BE2C (cell line): ENCODE measurements at regions not wholly inside any gene's neighbourhood (a gene's known extent, or its start where the extent isn't known, plus 50 kb on each side); places are given as distances from the start of the nearest gene placed in this dataset.

Experiments
- DNase-seq: peaks from one replicate; pipeline ENCODE4 v3.0.0-alpha.2; 2020
- H3K27me3 ChIP-seq: fragments of 250-450 bp; sonication (Bioruptor Pico); 2 replicates; pipeline ENCODE4 v1.5.1; 2020; ENCODE audit warnings: mild to moderate bottlenecking
- H3K36me3 ChIP-seq: fragments of 250-450 bp; sonication (Bioruptor Pico); 2 replicates; pipeline ENCODE4 v1.5.1; 2020; ENCODE audit warnings: mild to moderate bottlenecking
- H3K4me1 ChIP-seq: fragments of 250-450 bp; sonication (Bioruptor Pico); 2 replicates; pipeline ENCODE4 v1.5.1; 2020
- H3K4me3 ChIP-seq: 2 replicates; pipeline ENCODE4 v1.5.1; 2011; ENCODE audit warnings: low read depth, low read length
- H3K9me3 ChIP-seq: fragments of 250-450 bp; sonication (Bioruptor Pico); 2 replicates; pipeline ENCODE4 v1.5.1; 2020
- CTCF ChIP-seq: IDR thresholded peaks from 2 replicates; pipeline ENCODE4 v1.5.1; 2012; ENCODE audit warnings: mild to moderate bottlenecking, low read depth, low read length

- no peaks in the 10 kb centered on the region for H3K4me1 ChIP-seq
- TF ChIP-seq CTCF, result no peak
- no peak for DNase-seq
- H3K4me3 ChIP-seq, result no peak overlapping the region
- no peaks in the 10 kb centered on the region for H3K9me3 ChIP-seq
- no peaks in the 10 kb centered on the region for H3K27me3 ChIP-seq
- H3K36me3 ChIP-seq, result no peaks in the 10 kb centered on the region
Observed at GRCh38 chrX:39016556-39016955, 215.3 kb downstream of the MID1IP1 start.

GRCh38 chrX:39017077-39017476 is 215.8 kb downstream of the MID1IP1 start:
- H3K4me1 ChIP-seq, result no peaks in the 10 kb centered on the region
- no peaks in the 10 kb centered on the region for H3K9me3 ChIP-seq
- H3K27me3 ChIP-seq, result no peaks in the 10 kb centered on the region
- DNase-seq, result no peak
- H3K36me3 ChIP-seq, result no peaks in the 10 kb centered on the region
- no peak for TF ChIP-seq CTCF
- H3K4me3 ChIP-seq, result no peak overlapping the region

GRCh38 chrX:39017716-39018115 is 216.5 kb downstream of the MID1IP1 start:
- H3K4me3 ChIP-seq, result no peak overlapping the region
- H3K27me3 ChIP-seq, result no peaks in the 10 kb centered on the region
- H3K36me3 ChIP-seq, result no peaks in the 10 kb centered on the region
- no peak for DNase-seq
- H3K9me3 ChIP-seq, result no peaks in the 10 kb centered on the region
- TF ChIP-seq CTCF, result no peak
- H3K4me1 ChIP-seq, result no peaks in the 10 kb centered on the region

- Histone ChIP-seq H3K4me1 (no peaks in the 10 kb centered on the region), H3K9me3 (no peaks in the 10 kb centered on the region), H3K36me3 (no peaks in the 10 kb centered on the region), H3K27me3 (no peaks in the 10 kb centered on the region), H3K4me3 (no peak overlapping the region)
- no peak for DNase-seq
- TF ChIP-seq CTCF, result no peak
Observed at GRCh38 chrX:39018541-39018940, 217.3 kb downstream of the MID1IP1 start.

GRCh38 chrX:39019056-39019455 is 217.8 kb downstream of the MID1IP1 start:
- TF ChIP-seq CTCF, result no peak
- Histone ChIP-seq H3K4me3 (no peak overlapping the region), H3K27me3 (no peaks in the 10 kb centered on the region), H3K4me1 (no peaks in the 10 kb centered on the region), H3K9me3 (no peaks in the 10 kb centered on the region), H3K36me3 (no peaks in the 10 kb centered on the region)
- DNase-seq, result no peak

- Histone ChIP-seq H3K36me3 (no peaks in the 10 kb centered on the region), H3K4me3 (no peak overlapping the region), H3K9me3 (no peaks in the 10 kb centered on the region), H3K27me3 (no peaks in the 10 kb centered on the region), H3K4me1 (no peaks in the 10 kb centered on the region)
- TF ChIP-seq CTCF, result no peak
- DNase-seq, result no peak
Observed at GRCh38 chrX:39020051-39020669, 218.9 kb downstream of the MID1IP1 start.
